Omental fat pad (tissue), 3 donors: ENCODE measurements at regions not wholly inside any gene's neighbourhood (a gene's known extent, or its start where the extent isn't known, plus 50 kb on each side); places are given as distances from the start of the nearest gene placed in this dataset.

ENCODE experiments used
- ATAC-seq: fragments of 150-250 bp; one replicate; pipeline ENCODE4 v1.9.1; 2016; ENCODE audit warnings: mild to moderate bottlenecking, moderate library complexity; ENCODE audit not compliant: low FRiP score
- DNase-seq: peaks from one replicate; pipeline ENCODE4 v3.0.0-alpha.2; 2019; ENCODE audit warnings: low spot score
- TF ChIP-seq, protein P1 (sequence below), 3 donors: fragments of 450-650 bp; IDR thresholded peaks; one replicate each; pipeline ENCODE4 v1.5.1; 2016 to 2017; ENCODE audit warnings: antibody characterized with exemption in 3 of 3, mild to moderate bottlenecking in 3 of 3, moderate library complexity in 2 of 3

DNA sequence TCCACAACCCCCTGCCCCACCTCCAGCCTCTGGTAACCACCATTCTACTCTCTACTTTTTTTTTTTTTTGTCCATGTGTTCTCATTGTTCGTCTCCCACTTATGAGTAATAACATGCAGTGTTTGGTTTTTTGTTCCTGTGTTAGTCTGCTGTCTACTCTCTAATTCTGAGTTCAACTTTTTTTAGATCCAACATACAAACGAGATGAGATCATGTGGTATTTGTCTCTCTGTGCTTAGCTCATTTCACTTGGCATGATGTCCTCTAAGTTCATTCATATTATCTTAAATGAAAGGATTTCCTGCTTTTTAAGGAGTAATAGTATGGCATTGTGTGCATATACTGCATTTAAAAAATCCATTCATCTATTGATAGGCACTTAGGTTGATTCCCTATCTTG, 130.9 kb downstream of the NMUR2 start:
- ATAC-seq, result no peak
- no peak for DNase-seq
- TF ChIP-seq, protein P1, sequence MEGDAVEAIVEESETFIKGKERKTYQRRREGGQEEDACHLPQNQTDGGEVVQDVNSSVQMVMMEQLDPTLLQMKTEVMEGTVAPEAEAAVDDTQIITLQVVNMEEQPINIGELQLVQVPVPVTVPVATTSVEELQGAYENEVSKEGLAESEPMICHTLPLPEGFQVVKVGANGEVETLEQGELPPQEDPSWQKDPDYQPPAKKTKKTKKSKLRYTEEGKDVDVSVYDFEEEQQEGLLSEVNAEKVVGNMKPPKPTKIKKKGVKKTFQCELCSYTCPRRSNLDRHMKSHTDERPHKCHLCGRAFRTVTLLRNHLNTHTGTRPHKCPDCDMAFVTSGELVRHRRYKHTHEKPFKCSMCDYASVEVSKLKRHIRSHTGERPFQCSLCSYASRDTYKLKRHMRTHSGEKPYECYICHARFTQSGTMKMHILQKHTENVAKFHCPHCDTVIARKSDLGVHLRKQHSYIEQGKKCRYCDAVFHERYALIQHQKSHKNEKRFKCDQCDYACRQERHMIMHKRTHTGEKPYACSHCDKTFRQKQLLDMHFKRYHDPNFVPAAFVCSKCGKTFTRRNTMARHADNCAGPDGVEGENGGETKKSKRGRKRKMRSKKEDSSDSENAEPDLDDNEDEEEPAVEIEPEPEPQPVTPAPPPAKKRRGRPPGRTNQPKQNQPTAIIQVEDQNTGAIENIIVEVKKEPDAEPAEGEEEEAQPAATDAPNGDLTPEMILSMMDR (IDR thresholded peaks at IDR 0.05), result no peak

DNA sequence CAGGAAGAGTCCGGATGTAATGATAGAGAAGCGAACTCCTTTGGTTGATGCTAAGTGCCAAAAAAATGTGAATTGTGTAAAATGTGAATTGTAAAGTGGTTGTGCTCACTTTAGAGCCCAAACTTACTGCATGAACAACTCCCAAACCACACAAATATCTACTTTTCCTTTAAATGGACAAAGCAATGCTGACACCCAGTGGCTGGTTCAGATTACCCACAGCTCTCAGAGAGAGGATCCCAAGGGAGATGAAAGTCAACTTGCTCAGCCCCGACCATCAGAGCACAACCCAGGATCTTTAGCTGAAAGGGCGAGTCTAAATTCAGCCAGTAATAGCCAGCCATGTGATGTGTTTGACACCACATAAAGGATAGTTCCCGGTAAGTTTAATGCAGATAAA, 133.7 kb downstream of the NMUR2 start:
- DNase-seq (no peak), ATAC-seq (no peak)
- TF ChIP-seq, protein P1 (IDR thresholded peaks at IDR 0.05), result no peak

GRCh38 chr5:152270096-152270495, 135.0 kb downstream of the NMUR2 start:
- ATAC-seq (no peak), DNase-seq (no peak)
- TF ChIP-seq, protein P1 (IDR thresholded peaks at IDR 0.05), result no peak

DNA sequence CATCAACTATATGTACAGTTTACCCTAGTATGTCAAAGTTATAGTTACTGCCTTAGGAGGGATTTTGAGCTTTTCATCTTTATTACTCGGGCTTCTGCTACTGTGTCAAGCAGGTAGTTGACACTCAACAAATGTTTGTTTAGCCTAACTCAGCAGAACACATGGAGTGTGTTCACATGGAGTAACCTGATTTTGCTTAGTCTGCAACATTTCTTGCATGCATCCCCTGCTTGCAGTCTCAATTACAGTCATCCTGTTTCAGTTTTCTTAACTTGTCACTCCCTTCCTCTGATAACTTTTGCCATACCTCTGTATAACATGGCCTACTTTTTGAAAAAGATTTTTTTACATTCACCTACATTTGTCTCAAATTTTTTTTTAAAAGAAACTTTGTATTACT, 135.5 kb downstream of the NMUR2 start:
- TF ChIP-seq, protein P1 (IDR thresholded peaks at IDR 0.05), result no peak
- ATAC-seq, result no peak

DNA sequence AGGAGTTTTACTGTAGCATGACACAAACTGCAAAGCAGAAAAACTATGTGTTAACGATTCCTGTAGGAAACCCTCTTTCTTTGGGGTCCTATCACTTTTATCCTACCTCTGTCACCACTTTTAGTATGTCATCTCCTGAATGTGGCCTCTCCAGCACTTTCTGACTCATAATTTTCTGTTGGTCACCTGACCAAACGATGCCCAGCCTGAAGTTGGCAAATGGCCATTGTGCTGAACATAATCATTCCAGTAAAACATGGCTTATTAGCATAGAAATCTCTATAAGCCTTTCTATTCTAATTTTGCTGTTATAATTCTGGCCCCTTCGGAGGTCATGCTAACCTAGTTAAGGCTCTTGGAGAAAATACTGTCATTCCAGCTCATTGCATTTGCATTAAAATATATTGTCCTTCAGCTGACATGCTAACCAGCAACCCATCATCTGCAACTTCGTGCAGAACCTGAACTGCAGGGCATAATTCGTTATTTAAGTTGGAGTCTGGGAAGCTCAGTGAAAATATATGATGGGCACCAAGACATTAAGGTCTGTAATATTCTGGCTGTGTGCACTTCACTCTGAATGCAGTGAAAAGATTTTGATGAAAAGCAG, 140.3 kb downstream of the NMUR2 start:
- DNase-seq (no peak), ATAC-seq (no peak)
- TF ChIP-seq, protein P1 (IDR thresholded peaks at IDR 0.05), result no peak

More for the DNA sequence above, 135.5 kb downstream of the NMUR2 start:
- no peak for DNase-seq

- no peak for ATAC-seq
- no peak for DNase-seq
- TF ChIP-seq, protein P1 (IDR thresholded peaks at IDR 0.05), result no peak
Observed at GRCh38 chr5:152262667-152263066, 142.4 kb downstream of the NMUR2 start.

DNA sequence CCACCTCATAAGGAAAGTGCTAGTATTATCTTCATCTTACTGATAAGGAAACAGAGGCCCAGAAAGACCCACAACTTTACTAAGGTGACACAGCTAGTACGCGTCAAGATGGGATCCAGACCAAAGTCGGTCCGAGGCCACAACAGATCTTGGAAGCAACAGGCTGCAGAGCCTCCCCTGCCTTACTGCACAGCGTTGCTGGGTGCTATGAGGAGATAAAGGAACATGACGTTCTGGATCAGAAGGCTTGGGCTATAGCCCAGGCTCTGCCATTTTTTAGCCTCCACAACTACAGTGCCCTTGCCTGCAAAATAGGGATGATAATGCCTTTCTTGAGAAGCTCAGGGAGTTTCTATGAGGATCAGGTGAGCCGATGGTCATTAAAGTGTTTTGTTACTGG, 144.1 kb downstream of the NMUR2 start:
- DNase-seq, result no peak
- TF ChIP-seq, protein P1 (IDR thresholded peaks at IDR 0.05), result no peak
- ATAC-seq, result no peak
